Stomach (tissue), 4 donors: ENCODE measurements at regions not wholly inside any gene's neighbourhood (a gene's known extent, or its start where the extent isn't known, plus 50 kb on each side); places are given as distances from the start of the nearest gene placed in this dataset.
"Not testable (repeated sequence)": the region's sequence is repeated elsewhere in the genome, so short reads cannot be mapped to it uniquely, and the experiment has no call there.

ENCODE experiments used
- CTCF ChIP-seq, 7 experiments: fragments of 450-650 bp in 4 of 7; fragments of 200-600 bp in 3 of 7; sonication (generic) in 3 of 7; IDR thresholded peaks; one replicate each; pipeline ENCODE4 v1.5.1; 2016 to 2019; ENCODE audit warnings: antibody characterized with exemption in 7 of 7, control low read depth in 2 of 7, mild to moderate bottlenecking in 1 of 7
- EP300 ChIP-seq: sonication (generic); formaldehyde crosslinking; IDR thresholded peaks from one replicate; pipeline ENCODE4 v1.6.1; 2017; ENCODE audit warnings: antibody characterized with exemption

- not testable (repeated sequence) for TF ChIP-seq CTCF (IDR thresholded peaks at IDR 0.05); EP300
Measured at GRCh38 chr15:20755665-20756398, 110.3 kb downstream of the POTEB2 start.
